Anterior cingulate cortex (tissue), 58 donors: ENCODE measurements at regions not wholly inside any gene's neighbourhood (a gene's known extent, or its start where the extent isn't known, plus 50 kb on each side); places are given as distances from the start of the nearest gene placed in this dataset.

Experiments
- DNase-seq, 58 donors: peaks; one replicate each; lab custom pipeline; 2025; lab: John Stamatoyannopoulos, UW

DNA sequence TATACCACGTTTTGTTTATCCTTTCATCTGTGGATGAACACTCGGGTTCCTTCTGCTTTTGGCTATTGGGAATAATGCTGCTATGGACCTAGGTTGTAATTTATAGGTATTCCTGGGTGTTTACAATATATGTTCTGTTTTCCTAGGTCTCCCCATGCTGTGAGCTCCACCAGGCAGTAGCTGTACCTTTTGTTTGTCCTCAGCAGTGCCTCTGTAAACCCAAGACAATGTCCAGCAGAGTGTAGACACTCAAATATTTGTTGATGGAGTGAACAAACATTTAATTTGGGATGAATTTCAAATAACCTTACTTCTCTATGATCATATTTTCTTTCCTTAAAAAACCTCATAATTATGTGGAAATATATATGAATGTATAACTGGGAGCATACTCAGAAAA, 259.5 kb upstream of the BOD1L1 start:
- no peak for DNase-seq

DNA sequence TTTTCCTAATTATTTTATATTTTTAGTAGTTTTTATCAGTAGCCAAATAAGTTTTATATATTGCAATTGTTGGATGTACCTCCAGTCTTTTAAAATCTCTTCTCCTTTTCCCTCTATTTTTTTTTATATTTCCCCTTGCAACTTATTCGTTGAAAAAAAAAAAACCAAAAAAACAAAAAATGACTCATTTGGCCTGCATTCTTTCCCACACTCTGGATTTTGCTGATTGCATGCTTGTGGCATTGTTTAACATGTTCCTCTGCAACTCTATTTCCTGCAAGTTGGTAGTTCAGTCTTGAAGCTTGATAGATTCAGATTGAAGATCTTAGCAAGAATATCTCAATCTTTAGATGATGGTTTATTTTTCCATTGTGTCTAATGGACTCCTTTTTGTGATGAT, 260.6 kb upstream of the BOD1L1 start:
- DNase-seq, result no peak

DNA sequence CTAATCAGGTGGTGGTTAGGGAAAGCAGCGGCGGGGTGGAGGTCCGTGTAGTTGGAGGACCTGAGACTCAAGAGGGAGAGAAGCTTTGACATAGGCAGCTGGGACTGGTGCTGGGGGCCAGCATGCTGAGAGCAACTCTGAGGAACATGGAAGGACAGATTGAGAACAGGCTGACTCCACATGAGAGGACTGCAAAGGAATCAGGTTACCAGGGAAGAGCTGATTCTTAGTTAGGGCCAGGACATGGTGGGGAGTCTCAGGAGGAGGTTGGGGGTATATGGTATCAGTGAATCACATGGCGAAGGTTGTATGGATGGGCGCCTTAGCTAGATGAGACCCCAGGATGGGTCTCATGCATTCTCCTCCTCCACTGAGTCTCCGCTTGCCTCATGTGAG, 264.0 kb upstream of the BOD1L1 start:
- DNase-seq, result no peak

DNA sequence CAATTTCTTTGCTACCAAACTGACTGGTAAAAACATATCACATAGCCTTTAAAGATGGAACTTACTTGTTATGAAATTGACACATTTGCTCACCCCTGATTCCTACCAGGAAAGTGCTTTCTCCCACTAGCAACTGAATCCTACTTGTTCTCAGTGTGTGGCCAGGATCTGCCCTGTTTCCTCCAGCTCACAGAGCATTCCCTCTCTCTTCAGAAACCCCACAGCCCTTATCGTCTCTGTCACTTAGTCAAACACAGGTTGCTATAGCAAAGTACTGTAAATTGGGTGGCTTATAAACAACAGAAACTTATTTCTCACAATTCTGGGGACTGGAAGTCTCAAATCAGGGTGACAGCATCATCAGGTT, 265.2 kb upstream of the BOD1L1 start:
- no peak for DNase-seq

DNA sequence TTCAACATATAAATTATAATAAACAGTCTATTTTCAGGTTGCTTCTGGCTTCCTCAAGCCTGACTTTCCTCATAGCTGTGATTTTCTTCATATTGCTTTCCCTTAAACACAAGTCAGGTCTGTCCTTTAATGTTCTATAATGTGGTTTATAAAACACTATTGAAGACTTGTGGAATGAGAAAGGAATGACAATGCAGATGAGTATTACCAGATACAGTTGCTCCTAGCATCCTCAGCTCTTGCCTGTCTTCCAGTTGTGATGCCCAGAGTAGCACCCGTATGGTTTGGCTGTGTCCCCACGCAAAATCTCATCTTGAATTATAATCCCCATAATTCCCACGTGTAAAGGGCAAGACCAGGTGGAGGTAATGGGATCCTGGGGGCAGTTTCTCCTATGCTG, 265.7 kb upstream of the BOD1L1 start:
- DNase-seq, result no peak

DNA sequence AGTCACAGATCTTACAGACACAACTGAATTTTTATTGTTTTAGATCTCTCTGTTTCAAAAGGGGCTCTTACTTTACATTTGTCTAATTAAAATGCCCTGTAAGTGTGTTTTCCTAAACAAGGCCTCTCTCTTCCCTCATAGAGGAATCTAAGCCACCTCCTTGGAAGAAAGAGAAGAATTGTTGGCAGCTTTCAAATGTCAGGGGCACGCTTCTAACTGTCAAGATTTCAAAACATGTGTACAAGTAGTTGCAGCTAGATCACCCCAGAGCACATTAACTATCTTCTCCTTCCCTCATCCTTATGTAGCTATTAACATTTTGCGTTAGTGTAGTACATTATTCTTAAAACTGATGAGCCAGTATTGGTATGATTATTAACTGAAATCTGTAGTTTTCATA, 266.5 kb upstream of the BOD1L1 start:
- no peak for DNase-seq

DNA sequence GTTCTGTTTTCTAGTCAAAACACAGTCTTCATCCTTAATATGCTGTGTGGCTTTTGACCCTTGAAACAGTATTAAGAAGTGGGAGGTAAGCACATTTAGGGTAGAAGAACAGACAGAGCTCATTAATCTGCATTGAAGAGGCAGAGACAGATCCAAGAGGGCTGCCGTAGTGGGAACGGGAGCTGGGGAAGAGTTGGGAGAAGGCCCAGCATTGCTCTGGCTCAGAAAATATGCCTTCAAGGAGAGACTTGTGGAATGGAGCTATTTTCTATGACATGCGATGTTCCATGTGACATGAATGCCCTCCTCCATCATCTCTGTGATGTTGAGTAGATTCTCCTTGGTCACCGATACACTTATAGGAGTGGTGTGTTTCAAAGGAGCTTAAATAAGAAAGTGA, 273.3 kb upstream of the BOD1L1 start:
- DNase-seq, result no peak

DNA sequence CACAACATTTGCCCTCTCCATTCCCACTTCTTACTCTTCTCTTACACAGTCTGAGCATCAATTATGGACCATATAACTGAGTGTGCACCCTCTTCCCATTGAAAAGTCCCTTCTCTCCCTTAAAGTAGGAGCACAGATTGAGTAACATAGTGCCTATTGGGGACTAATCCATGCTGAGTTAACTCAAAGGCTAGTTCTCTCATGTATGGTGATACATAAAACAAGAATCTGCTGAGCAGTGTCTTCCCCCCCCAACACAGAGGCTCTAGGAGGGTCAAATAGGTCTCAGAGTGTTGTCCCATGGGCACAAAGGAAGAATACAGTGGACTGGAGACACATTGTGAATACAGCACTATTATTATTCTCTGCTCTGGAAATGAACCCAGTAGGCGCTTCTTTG, 274.6 kb upstream of the BOD1L1 start:
- no peak for DNase-seq

DNA sequence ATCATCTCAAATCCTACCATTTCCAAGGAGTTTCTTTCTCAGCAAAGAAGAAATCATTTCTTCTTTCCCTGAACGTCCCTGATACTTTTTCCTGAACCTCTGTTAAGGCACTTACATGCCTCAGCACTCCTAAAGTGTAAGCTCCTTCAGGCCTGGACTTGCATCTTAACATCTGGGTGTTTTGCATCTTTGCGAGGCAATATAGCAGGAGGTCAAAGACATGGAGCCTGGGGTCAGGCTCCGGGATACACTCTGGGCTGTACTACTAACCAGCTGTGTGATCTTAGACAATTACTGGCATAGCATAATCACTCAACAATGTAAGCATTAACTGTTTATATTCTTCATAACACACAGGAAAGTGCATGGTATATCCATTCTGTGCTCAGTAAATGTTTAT, 275.5 kb upstream of the BOD1L1 start:
- DNase-seq, result no peak

DNA sequence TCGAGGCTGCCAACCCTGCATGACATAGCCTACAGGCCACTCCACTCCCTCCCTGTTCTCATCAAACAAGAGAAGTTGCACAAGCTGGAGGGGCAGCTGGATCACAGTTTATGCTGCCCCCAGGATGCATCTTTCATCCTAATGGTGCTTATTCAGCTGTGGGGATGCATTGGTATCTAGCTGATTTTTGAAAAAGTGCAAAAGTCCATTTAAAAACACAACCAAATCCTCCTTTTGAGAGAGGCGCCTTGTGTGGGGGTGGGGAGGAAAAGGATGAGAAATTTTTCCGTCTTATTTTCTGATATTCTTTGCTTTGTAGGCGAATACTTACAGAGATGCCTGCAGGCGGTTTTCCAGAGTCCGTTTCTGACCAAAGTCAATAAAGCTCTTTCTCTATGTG, 276.4 kb upstream of the BOD1L1 start:
- no peak for DNase-seq

DNA sequence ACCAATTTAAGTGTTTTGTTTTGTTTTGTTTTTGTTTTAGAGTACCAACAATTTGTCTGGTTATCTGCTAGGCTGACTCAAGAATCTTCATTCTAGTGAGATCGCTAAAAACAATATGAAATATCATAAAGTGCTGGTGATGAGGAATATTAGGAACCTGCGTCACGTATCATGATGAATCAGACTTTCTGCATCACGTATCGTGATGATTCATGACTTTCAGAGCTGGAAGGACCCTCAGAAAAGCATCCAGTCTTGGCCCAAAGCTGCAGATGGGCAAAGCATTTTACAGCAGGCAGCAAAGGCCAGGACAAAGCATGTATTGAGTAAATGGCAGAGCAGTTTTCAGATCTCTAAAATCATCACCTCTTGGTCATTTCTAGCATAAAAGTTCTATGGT, 278.0 kb upstream of the BOD1L1 start:
- DNase-seq, result no peak

DNA sequence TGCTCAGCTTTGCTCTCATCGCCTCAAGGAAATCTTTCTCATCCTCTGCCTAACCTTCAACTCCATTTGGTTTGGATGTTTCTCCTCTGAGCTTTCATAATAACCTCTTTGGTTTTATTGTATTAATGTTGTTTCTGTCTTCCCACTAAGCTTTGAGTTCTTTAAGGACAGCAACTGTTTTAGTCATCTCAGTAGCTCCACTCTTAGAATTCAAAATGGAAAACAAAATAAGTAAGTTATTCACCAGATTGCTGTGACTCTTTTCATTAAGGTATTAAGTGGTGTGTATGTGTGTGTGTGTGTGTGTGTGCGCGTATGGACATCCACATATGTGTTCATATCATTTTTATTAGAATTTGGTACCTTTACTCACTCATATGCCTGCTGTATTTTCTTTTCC, 279.2 kb upstream of the BOD1L1 start:
- no peak for DNase-seq

DNA sequence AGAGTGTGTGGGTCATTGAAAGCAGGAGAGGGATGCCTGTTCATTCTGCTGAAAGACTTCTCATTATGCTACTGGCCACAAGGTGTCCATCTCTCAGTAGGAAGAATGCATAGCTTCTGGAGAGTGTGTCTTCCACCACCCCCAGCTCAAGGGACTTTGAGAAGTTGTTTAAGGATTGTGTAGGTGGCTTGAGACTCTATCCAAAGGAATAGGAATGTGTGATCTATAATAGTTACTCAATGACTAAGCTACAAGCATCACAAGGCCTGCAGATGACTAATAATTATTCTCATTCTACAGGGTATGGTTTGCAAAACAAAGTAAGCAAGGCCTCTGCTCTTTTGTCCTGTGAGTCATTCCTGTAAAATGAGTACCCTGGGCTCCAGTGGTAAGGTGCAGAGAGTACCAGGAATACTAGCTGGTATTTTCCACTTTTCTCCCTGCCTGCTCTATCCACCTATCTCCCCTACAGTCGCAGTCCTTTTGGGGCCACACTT, 279.8 kb upstream of the BOD1L1 start:
- DNase-seq, result peak in 5 of 58 donors; percentile 6 to 48 (median 12)

DNA sequence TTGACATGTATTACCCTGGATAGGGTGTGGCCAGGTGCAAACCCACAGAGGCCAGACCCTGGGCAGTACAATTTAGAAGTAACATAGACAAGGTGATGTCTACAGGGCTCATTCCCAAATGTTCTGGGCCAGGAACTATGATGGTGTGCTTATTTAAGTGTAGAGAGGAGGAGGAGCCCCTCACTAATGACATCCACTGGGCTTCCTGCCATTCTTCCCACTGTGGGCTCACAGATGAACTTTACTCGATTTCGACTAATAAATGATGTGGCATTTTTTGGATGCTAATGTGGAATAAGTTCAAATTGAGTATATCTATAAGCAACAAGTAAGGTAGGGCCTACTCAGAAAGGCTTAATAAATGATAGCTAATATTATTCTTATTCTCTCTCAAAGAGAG, 280.9 kb upstream of the BOD1L1 start:
- DNase-seq, result no peak

DNA sequence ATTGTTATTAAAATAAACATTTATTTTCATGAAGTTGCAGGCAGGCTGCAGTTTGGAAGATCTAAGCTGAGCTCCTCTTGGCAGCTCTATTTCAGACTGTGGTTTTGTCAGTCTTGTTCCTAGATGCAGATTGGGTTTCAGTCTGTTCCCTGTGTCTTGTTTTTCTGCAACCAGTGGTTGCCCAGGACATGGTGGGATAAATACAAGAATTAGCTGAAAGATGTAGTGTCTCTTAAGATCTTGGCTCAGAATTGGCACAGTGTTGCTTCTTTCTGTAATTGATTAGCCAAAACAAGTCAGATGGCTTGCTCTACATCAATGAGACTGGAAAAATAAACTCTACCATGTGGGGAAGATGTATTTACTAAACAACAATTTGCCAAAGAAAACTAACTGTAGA, 283.0 kb upstream of the BOD1L1 start:
- no peak for DNase-seq

DNA sequence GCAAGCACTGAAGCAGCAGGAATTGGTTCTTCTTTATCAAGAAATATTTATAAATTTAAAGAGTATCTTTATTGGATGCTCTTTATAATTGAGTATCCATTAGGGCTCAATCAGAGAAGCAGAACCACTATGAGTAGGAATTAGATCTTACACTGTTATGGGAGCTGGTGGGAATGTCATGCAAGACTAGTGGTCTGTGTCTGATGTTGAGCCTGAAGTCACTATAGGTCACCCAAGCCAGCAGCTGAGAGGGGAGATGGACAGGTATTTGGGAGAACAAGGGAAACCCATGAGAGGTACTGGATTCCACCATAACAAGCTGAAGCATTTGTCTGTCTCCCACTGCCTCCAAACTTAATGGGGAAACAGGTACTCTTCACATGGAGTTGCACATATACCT, 283.7 kb upstream of the BOD1L1 start:
- DNase-seq, result no peak

DNA sequence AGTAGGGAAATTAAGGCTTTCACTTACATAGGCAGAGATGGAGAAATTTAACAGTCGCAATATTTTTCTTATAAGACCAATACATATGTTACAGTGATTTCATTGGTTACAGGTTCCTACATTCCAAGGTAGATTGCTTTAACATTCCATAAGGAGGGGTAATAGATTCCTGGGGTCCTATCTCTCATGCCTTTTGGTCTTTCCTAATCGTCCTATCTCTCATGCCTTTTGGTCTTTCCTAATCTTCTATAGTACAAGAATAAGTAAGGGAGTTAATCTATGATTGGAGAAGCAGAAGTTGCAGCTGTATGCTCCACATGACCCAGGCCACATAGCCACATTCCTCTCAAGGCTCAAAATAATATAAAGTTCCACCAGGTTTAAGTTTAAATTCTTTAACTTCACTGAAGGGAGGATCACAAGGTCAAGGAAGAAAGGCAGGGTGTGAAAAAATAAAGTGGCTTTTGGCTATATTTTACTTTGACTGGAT, 285.0 kb upstream of the BOD1L1 start:
- DNase-seq, result no peak

DNA sequence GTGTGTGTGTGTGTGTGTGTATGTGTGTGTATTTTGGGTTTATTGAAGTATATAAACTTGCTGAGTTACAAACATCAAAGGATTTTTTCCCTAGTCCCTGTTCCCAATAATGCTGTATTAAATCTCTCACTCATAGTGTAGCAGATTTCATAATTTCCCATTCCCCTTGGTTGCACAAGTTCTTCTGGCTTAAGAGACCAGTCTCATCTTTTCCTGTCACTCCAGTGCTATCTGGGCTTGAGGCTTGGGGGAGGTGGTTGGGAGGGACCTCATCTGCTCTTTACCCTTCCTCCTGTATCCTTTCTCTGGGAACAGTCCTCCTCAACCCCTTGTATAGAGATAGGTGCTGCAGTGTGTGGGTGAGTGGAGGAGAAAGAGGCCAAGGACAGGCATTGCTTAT, 285.4 kb upstream of the BOD1L1 start:
- DNase-seq, result no peak

DNA sequence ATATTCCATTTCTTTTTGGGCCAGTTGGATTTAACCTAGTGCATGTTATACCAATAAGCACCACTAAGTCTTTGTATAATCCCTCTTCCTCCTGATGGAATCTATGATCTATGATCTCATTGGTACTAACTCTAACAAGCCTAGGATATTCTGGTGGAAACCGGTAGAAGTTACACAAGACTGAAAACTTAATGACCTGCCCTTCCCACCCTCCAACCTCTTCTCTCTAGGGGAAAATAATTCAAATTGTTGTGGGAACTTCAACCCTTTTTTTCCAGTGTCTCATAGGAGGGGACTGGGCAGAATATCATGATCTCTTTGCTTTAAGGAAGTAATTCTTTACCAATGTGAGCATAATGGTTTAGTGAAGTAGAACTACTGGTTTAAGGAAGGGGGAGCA, 289.5 kb upstream of the BOD1L1 start:
- no peak for DNase-seq

DNA sequence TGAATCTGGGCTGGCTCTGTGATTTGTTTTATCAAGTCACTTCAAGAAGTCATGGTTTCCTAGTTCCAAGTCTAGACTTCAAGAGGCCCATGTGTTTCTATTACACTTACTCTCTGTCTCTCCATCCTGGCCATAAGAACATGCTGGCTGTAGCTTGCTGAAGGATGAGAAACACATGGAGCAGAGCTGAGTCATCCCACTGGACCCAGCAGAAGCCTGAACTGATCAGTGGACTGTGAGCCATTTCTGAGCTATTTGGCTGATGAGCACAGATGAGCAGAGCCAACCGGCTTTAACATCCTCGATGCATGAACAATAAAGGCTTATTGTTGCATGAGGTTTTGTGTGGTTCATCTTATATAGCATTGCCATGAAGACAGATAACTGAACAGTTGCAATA, 290.6 kb upstream of the BOD1L1 start:
- peak in 1 of 58 donors; percentile 1 for DNase-seq

DNA sequence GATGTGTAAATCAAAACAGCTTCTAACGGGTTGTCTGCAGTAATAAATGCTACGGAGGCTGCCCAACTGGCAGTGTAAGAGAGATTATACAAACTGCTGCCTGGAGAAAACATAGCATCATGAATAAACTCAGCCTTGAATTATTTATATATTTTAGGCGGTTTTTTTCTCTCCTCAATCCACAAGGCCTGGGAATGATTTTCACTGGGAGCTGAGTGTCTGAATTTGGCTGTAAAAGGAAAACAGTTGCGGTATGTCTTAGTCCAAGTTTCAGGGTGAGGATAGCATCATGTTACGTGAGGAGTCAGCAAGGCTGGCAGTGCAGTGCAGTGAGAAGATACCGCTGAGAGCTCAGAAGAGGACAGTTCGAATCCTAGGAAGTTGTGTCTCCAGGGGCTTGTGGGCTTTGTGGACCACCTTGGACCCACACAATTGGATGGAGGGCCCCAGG, 291.5 kb upstream of the BOD1L1 start:
- peak in 6 of 58 donors; percentile 1 to 41 (median 6) for DNase-seq

DNA sequence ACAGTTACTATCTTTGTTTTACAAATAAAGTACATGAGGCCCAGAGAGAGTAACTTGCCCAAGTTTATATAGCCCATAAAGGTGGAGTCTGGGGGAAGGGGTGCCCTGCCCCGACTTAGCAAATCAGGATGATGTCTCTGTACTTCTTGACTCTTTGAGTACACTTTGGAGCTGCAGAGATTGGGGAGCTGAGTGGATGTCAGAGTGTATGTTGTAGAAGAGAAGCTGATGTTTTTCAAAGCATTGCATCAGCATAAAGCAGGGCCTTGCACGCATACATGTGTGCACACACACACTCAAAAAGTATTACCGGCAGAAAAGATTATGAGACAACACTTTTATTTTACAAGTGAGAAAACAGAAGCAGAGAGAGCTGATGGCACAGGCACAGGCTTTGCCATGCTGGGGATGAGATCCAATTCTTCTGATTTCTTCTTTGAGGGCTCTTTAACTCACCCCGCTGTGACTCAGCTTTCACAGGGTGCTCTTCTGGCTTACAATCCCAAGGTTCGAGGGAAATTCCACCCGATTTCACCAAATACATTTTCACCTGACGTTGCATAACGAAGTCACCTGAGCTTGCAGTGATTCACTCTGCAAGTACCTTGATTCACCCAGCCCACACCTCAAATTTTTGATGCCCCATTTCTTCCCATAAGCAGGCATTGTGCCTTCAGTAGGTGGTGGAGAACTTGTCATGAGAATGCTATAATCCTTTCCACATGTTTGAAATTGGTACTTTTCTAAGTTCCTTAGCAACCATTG, 292.8 kb upstream of the BOD1L1 start:
- peak in 1 of 58 donors; percentile 45 for DNase-seq

DNA sequence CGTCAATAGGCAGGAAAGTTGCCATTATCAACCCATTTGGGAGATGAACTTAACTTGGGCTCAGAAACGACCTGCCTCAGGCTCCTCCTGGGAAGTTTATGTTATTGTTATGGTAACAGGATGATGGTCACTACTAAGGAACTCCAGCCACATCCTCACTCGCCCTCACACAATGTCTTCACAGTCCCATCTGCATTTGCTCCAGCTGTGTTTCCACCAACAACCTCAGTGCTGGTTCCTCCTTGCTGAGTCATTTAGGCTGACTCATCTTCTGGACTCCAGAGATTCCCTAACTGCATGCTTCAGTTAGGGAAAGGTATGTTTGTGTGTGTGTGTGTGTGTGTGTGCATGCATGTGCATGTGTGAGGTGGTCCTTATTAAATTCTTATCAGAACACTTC, 293.4 kb upstream of the BOD1L1 start:
- peak in 1 of 58 donors; percentile 6 for DNase-seq
